ENCODE measurements at regions not wholly inside any gene's neighbourhood (a gene's known extent, or its start where the extent isn't known, plus 50 kb on each side); places are given as distances from the start of the nearest gene placed in this dataset.
"Not testable (repeated sequence)": the region's sequence is repeated elsewhere in the genome, so short reads cannot be mapped to it uniquely, and the experiment has no call there.

DNA sequence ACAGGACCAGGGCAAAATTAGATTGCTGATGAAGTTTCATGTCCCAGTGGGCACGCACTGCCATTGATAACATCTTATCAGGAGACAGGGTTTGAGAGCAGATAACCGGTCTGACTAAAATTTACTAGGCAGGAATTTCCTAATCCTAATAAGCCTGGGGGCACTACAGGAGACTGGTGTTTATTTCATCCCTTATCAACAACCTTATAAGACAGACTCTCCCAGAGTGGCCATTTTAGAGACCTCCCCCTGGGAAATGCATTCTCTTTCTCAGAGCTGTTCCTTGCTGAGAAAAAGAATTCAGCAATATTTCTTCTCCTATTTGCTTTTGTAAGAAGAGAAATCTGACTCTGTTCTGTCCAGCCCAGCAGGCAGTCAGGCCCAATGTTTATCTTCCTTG is 423.4 kb upstream of the IMPG1 start:
- DNase-seq = no peak

DNA sequence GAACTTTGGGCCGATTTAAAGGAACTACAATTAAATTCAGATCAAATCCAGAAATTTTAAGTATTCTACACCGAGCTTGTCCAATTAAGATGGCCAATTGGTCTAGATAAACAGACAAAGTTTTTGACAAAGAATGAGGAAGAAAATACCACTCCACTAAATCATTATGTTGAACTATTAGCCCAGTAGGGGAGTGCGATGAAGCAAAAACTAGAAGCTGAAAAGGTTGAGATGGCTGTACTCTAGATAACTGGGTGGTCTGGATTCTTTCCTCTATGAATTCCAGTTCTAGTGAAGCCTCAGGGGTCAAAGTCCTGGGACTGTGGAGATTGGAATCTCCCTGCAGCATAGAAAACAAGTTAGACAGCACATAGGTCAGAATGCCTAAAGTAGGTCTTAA is 418.9 kb upstream of the IMPG1 start:
- DNase-seq = not testable (repeated sequence)

- DNase-seq = no peak
Observed at GRCh38 chr6:76490456-76490855, 418.0 kb upstream of the IMPG1 start.

DNA sequence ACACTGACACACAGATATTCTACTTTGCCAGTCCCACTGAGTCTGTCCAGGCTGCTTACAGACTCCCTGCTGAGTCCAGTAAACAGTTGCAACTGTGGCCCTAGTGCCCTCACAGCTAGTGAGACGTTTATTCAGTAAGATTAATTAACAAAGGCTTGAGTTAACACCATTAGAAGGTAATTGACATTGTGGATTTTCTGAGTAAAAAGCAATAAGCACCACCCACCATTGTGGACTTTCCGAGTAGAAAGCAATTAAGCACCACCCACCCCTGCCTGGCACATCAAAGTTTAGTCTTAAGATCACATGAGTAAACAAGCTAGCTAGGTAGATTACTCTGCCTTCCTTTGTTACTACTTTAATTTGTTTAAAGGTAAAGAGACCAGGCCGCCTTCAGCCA is 408.6 kb upstream of the IMPG1 start:
- DNase-seq = no peak

GRCh38 chr6:76472858-76473257 is 400.4 kb upstream of the IMPG1 start:
- no peak for DNase-seq

DNA sequence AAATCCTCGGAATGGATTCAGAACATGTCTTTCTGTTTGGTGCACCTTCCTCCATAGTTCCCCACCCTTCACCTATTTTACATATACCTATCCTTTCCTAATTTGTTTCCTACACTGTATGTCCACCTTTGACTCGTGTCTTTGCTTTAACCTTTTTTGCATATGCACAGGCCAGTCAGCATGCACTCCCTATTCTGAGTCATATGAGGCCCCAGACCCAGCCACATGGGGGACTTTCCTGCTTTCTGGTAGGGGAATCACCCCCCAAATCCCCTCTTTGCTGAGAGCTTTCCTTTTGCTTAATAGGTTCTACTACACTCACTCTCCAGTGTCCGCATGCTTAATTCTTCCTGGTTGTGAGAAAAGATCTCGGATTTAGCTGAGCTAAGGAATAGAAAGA is 393.8 kb upstream of the IMPG1 start:
- no peak for DNase-seq

GRCh38 chr6:76465410-76465809 is 392.9 kb upstream of the IMPG1 start:
- no peak for DNase-seq

- no peak for DNase-seq
Observed at GRCh38 chr6:76453270-76453669, 380.8 kb upstream of the IMPG1 start.

DNA sequence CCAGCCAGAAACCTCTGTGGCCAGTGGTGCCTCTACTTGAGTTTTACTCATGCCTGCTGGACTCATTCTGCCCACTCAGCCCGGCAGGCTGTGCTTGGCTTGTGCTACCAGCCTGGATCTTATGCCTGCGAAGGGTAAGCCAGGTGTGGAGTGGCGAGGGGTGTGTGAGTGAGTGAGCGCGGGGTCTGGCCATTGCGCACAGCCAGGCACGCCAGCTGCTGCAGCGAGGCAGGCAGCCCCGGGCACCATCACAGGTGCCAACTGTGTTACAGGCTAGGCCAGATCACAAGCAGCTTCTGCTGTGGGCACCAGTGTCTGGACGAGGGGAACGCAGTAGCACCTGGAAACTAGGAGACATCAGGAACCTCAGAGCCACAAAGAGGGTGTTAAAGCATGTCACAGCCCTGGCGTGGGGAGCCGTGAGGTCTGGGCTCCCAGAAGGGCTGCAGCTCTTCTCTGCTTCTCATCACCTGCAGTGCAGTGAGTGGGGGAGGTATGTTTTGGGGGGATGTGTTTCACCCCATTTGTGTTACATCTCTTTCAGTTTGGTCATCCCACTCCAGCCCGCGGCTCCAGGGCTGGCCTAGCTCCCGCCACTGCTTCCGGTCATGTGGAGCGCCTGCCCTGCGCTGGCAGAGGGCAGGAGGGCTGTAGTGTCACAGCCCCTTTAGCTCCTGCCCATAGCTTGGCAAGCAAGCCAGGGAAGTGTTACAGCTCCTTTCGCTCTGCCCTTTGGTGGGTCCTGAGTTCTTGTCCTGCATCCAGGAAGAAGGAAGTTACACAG is 379.7 kb upstream of the IMPG1 start:
- no peak for DNase-seq

- DNase-seq = no peak
Observed at GRCh38 chr6:76448109-76448508, 375.6 kb upstream of the IMPG1 start.

- no peak for DNase-seq
Observed at GRCh38 chr6:76441875-76442274, 369.4 kb upstream of the IMPG1 start.

GRCh38 chr6:76439811-76440210 is 367.3 kb upstream of the IMPG1 start:
- DNase-seq = no peak

DNA sequence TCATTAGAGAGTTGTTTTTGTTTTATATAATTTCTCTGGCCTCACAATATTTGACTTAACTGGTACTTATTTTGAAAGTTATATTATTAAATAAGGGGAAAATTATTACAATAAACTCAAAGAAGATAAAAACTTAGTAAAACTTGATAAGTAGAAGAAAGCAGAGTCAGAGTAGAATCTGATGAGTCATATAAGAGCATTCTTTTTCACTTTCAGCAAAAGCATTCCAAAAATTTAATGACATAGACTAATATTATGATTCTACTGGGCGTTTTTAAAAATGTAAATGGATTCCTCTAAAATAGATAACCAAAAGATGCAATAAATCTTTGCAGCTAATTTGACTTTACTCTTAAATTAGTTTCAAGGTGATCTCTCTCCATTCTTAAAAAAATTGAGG is 366.3 kb upstream of the IMPG1 start:
- DNase-seq = no peak

DNA sequence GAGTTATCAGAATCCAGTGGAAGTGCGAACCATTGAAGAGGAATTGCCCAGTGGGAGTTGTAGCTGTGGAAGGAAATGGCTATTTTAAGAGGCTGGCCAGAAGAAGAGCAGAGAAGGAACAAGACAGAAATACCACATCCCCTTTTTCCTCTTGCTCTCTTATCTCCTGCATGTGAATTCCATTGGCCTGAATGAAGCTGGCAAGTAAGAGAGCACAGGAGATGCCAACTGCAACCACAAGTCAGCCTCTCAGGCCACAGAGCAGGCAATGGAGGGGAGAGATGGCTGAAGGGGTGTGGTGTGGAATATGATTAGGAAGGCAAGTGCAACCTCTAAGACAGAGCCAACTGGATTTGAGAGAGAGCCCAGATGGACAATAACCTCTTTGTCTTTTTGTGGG is 362.7 kb upstream of the IMPG1 start:
- DNase-seq = no peak

DNA sequence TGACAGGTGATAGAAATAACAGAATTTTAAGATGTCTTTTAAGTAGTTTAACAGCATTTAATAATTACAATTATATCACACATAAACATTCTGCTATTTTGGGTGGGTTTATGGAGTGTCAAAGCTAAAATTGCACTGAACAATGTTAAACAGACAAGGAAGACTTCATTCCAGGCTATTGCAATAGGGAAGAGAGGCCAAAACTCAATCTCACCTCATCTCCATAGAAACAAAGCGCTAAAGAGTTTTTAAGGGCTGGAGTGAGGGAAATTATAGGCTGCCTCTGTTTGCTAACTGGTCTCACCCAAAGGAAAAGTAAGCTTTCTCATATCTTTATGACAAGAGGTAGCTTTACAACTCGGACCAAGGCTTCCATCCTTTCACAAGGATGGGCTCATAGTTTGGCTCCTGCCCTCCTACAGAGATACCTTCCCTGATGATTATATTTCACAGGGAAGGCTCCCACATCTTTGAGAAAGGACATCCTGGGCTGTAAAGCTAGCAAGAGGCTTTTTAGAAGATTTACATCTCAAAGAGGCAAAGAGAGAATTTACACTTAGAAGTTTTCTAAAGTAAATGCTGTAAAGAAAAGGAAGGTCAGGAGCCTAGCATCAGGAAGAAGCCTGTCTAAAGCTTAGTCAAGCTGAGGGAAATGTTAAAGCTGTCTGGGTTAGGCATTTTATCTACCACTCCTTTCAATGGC is 350.2 kb upstream of the IMPG1 start:
- DNase-seq = no peak

DNA sequence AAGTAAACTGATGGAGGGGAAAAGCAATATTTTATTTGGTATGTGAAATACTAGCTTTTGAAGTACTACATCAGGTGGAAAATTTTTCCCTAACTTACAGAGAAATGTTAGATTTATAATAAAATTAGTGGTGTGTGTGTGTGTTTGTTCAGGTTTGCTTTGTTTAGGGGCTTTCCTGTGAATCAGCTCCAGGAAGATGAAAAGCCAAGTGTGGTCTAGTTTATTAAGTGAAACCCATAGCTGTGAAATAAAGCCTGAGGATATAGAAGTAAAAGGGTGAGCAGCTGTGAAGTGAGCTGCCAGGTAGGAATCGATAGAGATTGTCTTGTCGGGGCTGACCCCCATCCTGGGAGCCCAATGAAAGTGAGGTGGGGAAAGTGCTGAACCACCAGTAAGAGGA is 347.6 kb upstream of the IMPG1 start:
- DNase-seq = no peak

- no peak for DNase-seq
Observed at GRCh38 chr6:76418560-76419223, 346.2 kb upstream of the IMPG1 start.

- DNase-seq = no peak
Observed at GRCh38 chr6:76416821-76417605, 344.6 kb upstream of the IMPG1 start.

GRCh38 chr6:76403064-76403463 is 330.6 kb upstream of the IMPG1 start:
- no peak for DNase-seq

GRCh38 chr6:76397966-76398365 is 325.5 kb upstream of the IMPG1 start:
- no peak for DNase-seq

DNA sequence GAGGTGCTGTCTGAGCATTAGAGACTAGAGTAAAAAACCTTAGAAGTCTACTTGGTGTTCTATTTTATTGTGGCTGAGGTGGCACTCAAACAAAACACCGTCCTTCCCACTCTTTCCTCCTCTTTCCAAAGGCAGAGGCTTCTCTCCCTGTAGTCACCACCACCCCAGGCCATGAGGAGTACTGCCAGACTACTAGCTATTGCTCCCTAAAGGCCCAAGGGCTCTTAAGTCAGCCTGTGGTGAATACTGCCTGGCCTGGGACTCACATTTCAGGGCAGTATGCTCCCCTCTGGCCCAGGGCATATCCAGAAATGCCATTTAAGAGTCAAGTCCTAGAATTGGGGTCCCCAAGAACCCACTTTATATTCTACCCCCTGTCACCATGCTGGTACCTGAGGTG is 309.7 kb upstream of the IMPG1 start:
- DNase-seq = no peak

GRCh38 chr6:76381612-76382011 is 309.1 kb upstream of the IMPG1 start:
- DNase-seq = no peak

DNA sequence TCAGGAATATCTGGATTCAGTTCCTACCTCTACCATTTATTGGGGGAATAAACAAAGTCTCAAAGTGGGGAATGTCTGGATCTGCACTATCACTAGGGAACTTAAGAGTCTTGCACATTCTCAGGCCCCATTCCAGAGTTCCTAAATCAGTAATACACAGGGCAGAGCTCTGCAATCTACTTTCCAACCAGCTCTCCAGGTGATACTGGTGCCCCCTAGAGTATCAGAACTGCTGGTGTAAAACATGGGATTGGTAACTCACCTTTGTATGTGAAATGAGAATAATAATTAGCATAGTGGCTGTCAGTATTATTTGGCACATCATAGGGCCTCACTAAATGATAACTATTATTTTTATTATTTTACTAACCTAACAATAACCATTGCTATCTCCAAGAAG is 278.8 kb upstream of the IMPG1 start:
- DNase-seq = no peak

Data from NCI-H1105 treated with DMSO at 0.1 percent for 48 hours (cell line).